Endothelial cell of umbilical vein (primary cell): ENCODE measurements at regions not wholly inside any gene's neighbourhood (a gene's known extent, or its start where the extent isn't known, plus 50 kb on each side); places are given as distances from the start of the nearest gene placed in this dataset.

Source experiments
- BruUV-seq: library from RNA; stranded (reverse); fragments of 400-500 nt; replicated peaks from 2 replicates; lab custom pipeline; 2021; lab: Mats Ljungman, UMichigan
- CTCF ChIA-PET: fragments of 300-600, 350-600 bp; sonication (Branson Sonifier 250); formaldehyde crosslinking; loops from one replicate; lab custom pipeline; 2021; ENCODE audit warnings: antibody characterized with exemption, inconsistent platforms; lab: Charles Lee
- POLR2A ChIA-PET: fragments of 300-600, 350-600 bp; sonication (Branson Sonifier 250); formaldehyde crosslinking; loops from one replicate; lab custom pipeline; 2021; ENCODE audit warnings: antibody characterized with exemption, inconsistent platforms; lab: Charles Lee
- DNase-seq: peaks from one replicate; pipeline ENCODE4 v3.0.0-alpha.2; 2011; ENCODE audit warnings: low read depth, low spot score
- FAIRE-seq: peaks from 2 replicates; lab custom pipeline; 2011; peaks lifted over from hg19 to GRCh38; lab: Jason Lieb, UNC
- H2AFZ ChIP-seq: 2 replicates; pipeline ENCODE4 v1.6.0; 2012; ENCODE audit warnings: low read depth, low read length, control low read depth, inconsistent platforms
- H3K27ac ChIP-seq: 2 replicates; pipeline ENCODE4 v1.5.1; 2011; ENCODE audit warnings: low read depth, mild to moderate bottlenecking, control low read depth, low read length, moderate library complexity; ENCODE audit not compliant: insufficient read depth
- H3K27me3 ChIP-seq, 2 experiments: 2 replicates each; pipeline versions ENCODE4 v1.6.0 to v1.6.1; 2011; ENCODE audit warnings: low read length in 2 of 2, mixed read lengths in 1 of 2; ENCODE audit not compliant: control insufficient read depth in 2 of 2, insufficient read depth in 2 of 2
- H3K36me3 ChIP-seq, 2 experiments: 2 replicates in 1 of 2; 3 replicates in 1 of 2; pipeline ENCODE4 v1.5.1; 2011; ENCODE audit warnings: low read length in 2 of 2, mild to moderate bottlenecking in 1 of 2, moderate library complexity in 1 of 2; ENCODE audit not compliant: control insufficient read depth in 2 of 2, insufficient read depth in 2 of 2; ENCODE audit errors: extremely low read depth in 1 of 2
- H3K4me1 ChIP-seq: 3 replicates; pipeline ENCODE4 v1.5.1; 2011; ENCODE audit warnings: mild to moderate bottlenecking, low read length; ENCODE audit not compliant: control insufficient read depth, insufficient read depth; ENCODE audit errors: extremely low read depth
- H3K4me2 ChIP-seq: 2 replicates; pipeline ENCODE4 v1.6.1; 2011; ENCODE audit warnings: low read length, control low read depth, mixed read lengths; ENCODE audit not compliant: insufficient read depth
- H3K4me3 ChIP-seq, 3 experiments: fragments of 200-600 bp in 1 of 3; sonication (generic), shearing (Covaris generic) in 1 of 3; replicated peaks in 1 of 3; 2 replicates each; pipeline ENCODE4 v1.5.1; 2011 to 2016; ENCODE audit warnings: control low read depth in 3 of 3, low read length in 3 of 3, mild to moderate bottlenecking in 2 of 3, inconsistent platforms in 1 of 3, low read depth in 1 of 3, moderate library complexity in 1 of 3; ENCODE audit not compliant: insufficient read depth in 1 of 3
- H3K79me2 ChIP-seq: 2 replicates; pipeline ENCODE4 v1.6.0; 2012; ENCODE audit warnings: low read length, inconsistent platforms; ENCODE audit not compliant: control insufficient read depth, insufficient read depth
- H3K9ac ChIP-seq: replicated peaks from 2 replicates; pipeline ENCODE3; 2011; ENCODE audit warnings: low read length, control low read depth; ENCODE audit not compliant: insufficient read depth; ENCODE audit errors: extremely low read depth
- H3K9me1 ChIP-seq: replicated peaks from 3 replicates; pipeline ENCODE4 v1.6.0; 2011; ENCODE audit warnings: mild to moderate bottlenecking, low read length; ENCODE audit not compliant: control insufficient read depth, insufficient read depth; ENCODE audit errors: extremely low read depth
- H3K9me3 ChIP-seq: replicated peaks from 2 replicates; pipeline ENCODE4 v1.5.1; 2012; ENCODE audit warnings: low read length, inconsistent platforms; ENCODE audit not compliant: control insufficient read depth, insufficient read depth
- H4K20me1 ChIP-seq: replicated peaks from 2 replicates; pipeline ENCODE3; 2011; ENCODE audit warnings: mild to moderate bottlenecking, low read length; ENCODE audit not compliant: control insufficient read depth, insufficient read depth; ENCODE audit errors: extremely low read depth
- POLR2A ChIP-seq: IDR thresholded peaks from 2 replicates; pipeline ENCODE4 v1.6.1; 2012; ENCODE audit warnings: low read depth, mild to moderate bottlenecking, control low read depth, low read length
- POLR2AphosphoS5 ChIP-seq: IDR thresholded peaks from 2 replicates; pipeline ENCODE4 v1.6.1; 2012; ENCODE audit warnings: low read depth, mild to moderate bottlenecking, control low read depth, low read length, moderate library complexity; ENCODE audit not compliant: insufficient read depth
- dilution Hi-C: fragments of 300-500 bp; cut with MboI; formaldehyde crosslinking; loops from one replicate; pipeline ENCODE4 v1.15.0; 2019; ENCODE audit warnings: low sequenced_read_pairs; ENCODE audit not compliant: extremely low pct_ligation_motif_present
- intact Hi-C: fragments of 100-400 bp; cut with micrococcal nuclease; formaldehyde crosslinking; loops from one replicate; pipeline ENCODE4 v1.10.0; 2022

DNA sequence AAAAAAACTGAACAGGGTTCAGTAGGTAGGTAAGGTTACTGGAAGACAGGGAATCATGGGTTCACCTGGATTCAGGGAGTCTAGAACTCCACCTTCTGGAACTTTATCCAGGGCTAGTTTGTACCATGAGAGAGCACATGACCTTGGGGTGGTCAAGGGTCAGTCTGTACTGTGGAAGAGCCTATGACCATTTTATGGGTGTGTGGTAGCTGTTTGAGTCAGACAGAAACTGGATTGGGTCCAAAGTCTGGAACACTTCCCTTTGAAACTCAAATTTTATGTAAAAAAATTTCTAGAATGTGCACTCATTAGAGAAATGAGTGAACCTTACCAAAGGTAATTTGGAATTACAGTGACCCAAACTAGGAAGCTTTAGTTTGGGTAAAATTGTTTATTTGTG, 486.0 kb upstream of the AGTR1 start:
- CTCF ChIA-PET, result interaction anchor here (1.8 kb wide), 1 partner anchor 9 kb away, joined by 5 read pairs; no protein-coding TSS in a partner anchor

DNA sequence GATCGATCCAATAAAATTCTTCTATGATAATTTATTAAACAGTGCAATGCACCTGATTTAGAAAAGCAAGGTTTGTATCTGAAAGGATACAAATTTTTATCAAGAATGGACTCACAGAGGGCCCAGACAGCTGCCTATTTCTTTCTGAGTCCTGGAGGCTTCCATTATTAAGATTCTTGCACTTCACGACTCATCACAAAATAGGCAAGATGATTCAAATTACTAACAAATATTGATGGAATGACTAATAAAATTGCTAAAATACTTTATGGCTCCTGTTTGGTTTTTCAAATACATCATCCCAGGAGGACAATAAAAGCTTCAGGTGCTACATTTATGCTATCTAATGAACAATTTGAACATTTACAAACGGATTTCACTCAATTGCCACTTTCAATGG, 483.0 kb upstream of the AGTR1 start:
- ChIA-PET CTCF (interaction anchor here (2.3 kb wide), 1 partner anchor 11 kb away, joined by 9 read pairs; no protein-coding TSS in a partner anchor), POLR2A (no interaction called here)
- H3K4me3 ChIP-seq, result no peak overlapping the region
- no peaks in the 10 kb centered on the region for H3K79me2 ChIP-seq
- no peaks in the 10 kb centered on the region for H3K4me1 ChIP-seq
- no peaks in the 10 kb centered on the region for H3K36me3 ChIP-seq
- no peaks in the 10 kb centered on the region for H3K27me3 ChIP-seq
- BruUV-seq, result no TSS peak
- H3K9me1 ChIP-seq, result no peaks in the 10 kb centered on the region
- no peak overlapping the region for H3K4me2 ChIP-seq
- no peak overlapping the region for H2AFZ ChIP-seq
- H3K27ac ChIP-seq, result no peak overlapping the region
- no peak for FAIRE-seq
- no peaks in the 10 kb centered on the region for H4K20me1 ChIP-seq
- TF ChIP-seq POLR2A, result no peak
- H3K9ac ChIP-seq, result no peak overlapping the region
- dilution Hi-C loops, result no loop called here
- DNase-seq, result no peak
- H3K9me3 ChIP-seq, result no peaks in the 10 kb centered on the region
- intact Hi-C loops, result no loop called here

More for the DNA sequence above, 486.0 kb upstream of the AGTR1 start:
- Histone ChIP-seq H3K27ac (no peak overlapping the region), H3K27me3 (no peaks in the 10 kb centered on the region), H3K9me3 (no peaks in the 10 kb centered on the region), H3K9ac (no peak overlapping the region), H3K9me1 (no peaks in the 10 kb centered on the region), H4K20me1 (no peaks in the 10 kb centered on the region), H3K36me3 (no peaks in the 10 kb centered on the region), H3K4me1 (no peaks in the 10 kb centered on the region), H3K4me2 (no peak overlapping the region), H2AFZ (no peak overlapping the region), H3K4me3 (no peak overlapping the region), H3K79me2 (no peaks in the 10 kb centered on the region)
- dilution Hi-C loops (no loop called here), intact Hi-C loops (no loop called here)
- POLR2A ChIA-PET, result no interaction called here
- no peak for DNase-seq
- BruUV-seq, result no TSS peak
- no peak for FAIRE-seq
- no peak for TF ChIP-seq POLR2AphosphoS5
